NB4 (cell line): ENCODE measurements at regions not wholly inside any gene's neighbourhood (a gene's known extent, or its start where the extent isn't known, plus 50 kb on each side); places are given as distances from the start of the nearest gene placed in this dataset.

Experiments
- CTCF ChIP-seq: IDR thresholded peaks from one replicate; pipeline ENCODE4 v1.5.1; 2012; ENCODE audit warnings: low read depth, low read length
- MYC ChIP-seq: IDR thresholded peaks from 2 replicates; pipeline ENCODE4 v1.6.1; 2011; ENCODE audit warnings: low read depth, low read length
- POLR2A ChIP-seq: IDR thresholded peaks from 2 replicates; pipeline ENCODE4 v1.6.1; 2011; ENCODE audit warnings: mild to moderate bottlenecking; ENCODE audit not compliant: insufficient read length; ENCODE audit errors: extremely low read depth

- TF ChIP-seq POLR2A (no peak), CTCF (no peak), MYC (no peak)
These were observed 72.4 kb upstream of the TRPM1 start for GRCh38 chr15:31173790-31174450.
